ENCODE measurements at regions not wholly inside any gene's neighbourhood (a gene's known extent, or its start where the extent isn't known, plus 50 kb on each side); places are given as distances from the start of the nearest gene placed in this dataset.

DNA sequence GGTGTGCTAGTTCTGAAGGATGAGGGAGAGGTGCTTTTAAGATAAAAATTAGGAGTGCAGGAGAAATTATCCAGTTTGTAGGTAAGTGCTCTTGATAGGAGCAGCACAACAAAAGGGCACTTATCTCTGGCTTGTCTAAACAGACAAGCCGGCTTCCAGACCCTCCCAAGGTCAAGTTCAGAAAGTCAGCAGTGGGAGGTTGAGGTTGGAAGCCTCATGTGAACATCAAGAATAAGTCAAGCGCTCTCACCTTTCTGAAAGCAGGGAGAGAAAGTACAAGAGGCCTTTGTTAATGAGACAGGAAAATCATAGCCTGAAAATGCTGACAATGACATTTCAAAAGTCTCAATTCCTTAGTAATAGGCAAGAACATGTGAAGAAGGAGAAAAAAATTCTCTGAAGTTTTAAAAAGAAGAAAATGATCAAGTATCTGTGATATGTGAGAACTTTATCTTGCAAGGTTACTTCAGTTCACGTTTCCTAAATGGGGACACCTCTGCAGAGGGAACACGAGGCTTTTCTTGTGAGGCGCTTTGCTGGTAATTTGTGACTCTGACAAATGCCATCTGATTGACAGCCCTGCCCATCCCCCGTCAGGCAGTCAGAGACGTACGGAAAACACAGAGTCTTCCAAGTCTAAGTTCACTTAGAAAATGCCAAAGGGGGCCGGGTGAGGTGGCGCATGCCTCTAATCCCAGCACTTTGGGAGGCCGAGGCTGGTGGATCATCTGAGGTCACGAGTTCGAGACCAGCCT, 62.2 kb downstream of the TIGD2 start:
- Histone ChIP-seq H4K5ac (ENCODE audit: insufficient read length, low read depth, low read length) (no peak overlapping the region), H3K18ac (ENCODE audit: insufficient read length, low read depth, low read length) (no peak overlapping the region), H2BK20ac (ENCODE audit: low read depth, low read length, poor library complexity, severe bottlenecking) (no peak overlapping the region), H2BK12ac (ENCODE audit: insufficient read length, low read depth, low read length) (no peak overlapping the region), H4K91ac (ENCODE audit: insufficient read length, low read depth, low read length) (no peak overlapping the region), H4K20me1 (ENCODE audit: control insufficient read depth, insufficient read depth, insufficient read length) (no peaks in the 10 kb centered on the region), H3K79me1 (ENCODE audit: insufficient read depth, low read depth, low read length, poor library complexity, severe bottlenecking) (no peaks in the 10 kb centered on the region), H2BK120ac (ENCODE audit: low read depth, low read length, poor library complexity, severe bottlenecking) (no peak overlapping the region), H3K23ac (ENCODE audit: insufficient read length, low read depth, low read length) (no peak overlapping the region), H3K14ac (ENCODE audit: insufficient read depth, low read length) (no peak overlapping the region), H3K9me3 (ENCODE audit: control insufficient read depth, low read depth, low read length) (no peaks in the 10 kb centered on the region), H3K4me1 (ENCODE audit: insufficient read depth, low read length) (no peaks in the 10 kb centered on the region), H3K23me2 (ENCODE audit: insufficient read length, low read depth, low read length, poor library complexity, severe bottlenecking) (no peaks in the 10 kb centered on the region), H2AK5ac (ENCODE audit: insufficient read length, low read length) (no peak overlapping the region), H3K4ac (ENCODE audit: low read depth, low read length) (no peak overlapping the region), H3K4me2 (ENCODE audit: insufficient read depth, insufficient read length, low read length) (no peak overlapping the region), H3K27ac (ENCODE audit: insufficient read length, low read depth, low read length) (no peak overlapping the region), H3K56ac (ENCODE audit: insufficient read length, low read depth, low read length) (no peak overlapping the region), H3K27me3 (ENCODE audit: insufficient read depth, low read length) (no peaks in the 10 kb centered on the region), H4K8ac (replicated peaks; ENCODE audit: insufficient read length, low read depth, low read length) (no peak overlapping the region), H2BK5ac (ENCODE audit: insufficient read length, low read length) (no peak overlapping the region), H2AFZ (ENCODE audit: low read length) (no peak overlapping the region), H2BK15ac (ENCODE audit: low read depth, low read length) (no peak overlapping the region), H3K9ac (ENCODE audit: extremely low read depth, insufficient read length, low read length) (no peak overlapping the region), H3T11ph (ENCODE audit: low read length) (no peak overlapping the region), H3K79me2 (ENCODE audit: insufficient read depth, low read length) (no peaks in the 10 kb centered on the region)
- no peaks in the 10 kb centered on the region for H3K9me3 Mint-ChIP-seq
- no peak overlapping the region for H3K4me3 Mint-ChIP-seq
- no peaks in the 10 kb centered on the region for H3K27me3 Mint-ChIP-seq (ENCODE audit: low read depth)
- no CpG with 5 or more reads among the region's 13 CpGs for WGBS (ENCODE audit: extremely low coverage, insufficient read length, low lambda C conversion rate)
- H3K27ac Mint-ChIP-seq, result no peak overlapping the region; a peak in 1 of 7 replicates
- peaks cover 8 to 12% of the 10 kb centered on the region in 2 experiments for H3K4me1 Mint-ChIP-seq
- TF ChIP-seq, protein P1, sequence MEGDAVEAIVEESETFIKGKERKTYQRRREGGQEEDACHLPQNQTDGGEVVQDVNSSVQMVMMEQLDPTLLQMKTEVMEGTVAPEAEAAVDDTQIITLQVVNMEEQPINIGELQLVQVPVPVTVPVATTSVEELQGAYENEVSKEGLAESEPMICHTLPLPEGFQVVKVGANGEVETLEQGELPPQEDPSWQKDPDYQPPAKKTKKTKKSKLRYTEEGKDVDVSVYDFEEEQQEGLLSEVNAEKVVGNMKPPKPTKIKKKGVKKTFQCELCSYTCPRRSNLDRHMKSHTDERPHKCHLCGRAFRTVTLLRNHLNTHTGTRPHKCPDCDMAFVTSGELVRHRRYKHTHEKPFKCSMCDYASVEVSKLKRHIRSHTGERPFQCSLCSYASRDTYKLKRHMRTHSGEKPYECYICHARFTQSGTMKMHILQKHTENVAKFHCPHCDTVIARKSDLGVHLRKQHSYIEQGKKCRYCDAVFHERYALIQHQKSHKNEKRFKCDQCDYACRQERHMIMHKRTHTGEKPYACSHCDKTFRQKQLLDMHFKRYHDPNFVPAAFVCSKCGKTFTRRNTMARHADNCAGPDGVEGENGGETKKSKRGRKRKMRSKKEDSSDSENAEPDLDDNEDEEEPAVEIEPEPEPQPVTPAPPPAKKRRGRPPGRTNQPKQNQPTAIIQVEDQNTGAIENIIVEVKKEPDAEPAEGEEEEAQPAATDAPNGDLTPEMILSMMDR (conservative IDR thresholded peaks at IDR 0.05), result no peak
- no peaks in the 10 kb centered on the region for H3K36me3 Mint-ChIP-seq (ENCODE audit: insufficient read depth in 1 of 3, low read depth in 3 of 3)
- no peak for DNase-seq
